SK-N-SH (cell line): ENCODE measurements at regions not wholly inside any gene's neighbourhood (a gene's known extent, or its start where the extent isn't known, plus 50 kb on each side); places are given as distances from the start of the nearest gene placed in this dataset.

Experiments used
- ELF1 ChIP-seq: IDR thresholded peaks from 2 replicates; pipeline ENCODE4 v1.4.0; 2012
- EZH2phosphoT487 ChIP-seq: fragments of 200-600 bp; sonication (generic); IDR thresholded peaks from 2 replicates; pipeline ENCODE4 v1.6.1; 2017; ENCODE audit warnings: low read depth, mixed run types, mild to moderate bottlenecking, antibody characterized with exemption, moderate library complexity, borderline replicate concordance
- MAX ChIP-seq: IDR thresholded peaks from 2 replicates; pipeline ENCODE4 v1.4.0; 2012; ENCODE audit warnings: low read depth
- MXI1 ChIP-seq: IDR thresholded peaks from 2 replicates; pipeline ENCODE4 v1.6.1; 2012; ENCODE audit warnings: mild to moderate bottlenecking, low read depth, low read length, improper control_type of control experiment
- POLR2AphosphoS5 ChIP-seq: IDR thresholded peaks from 2 replicates; pipeline ENCODE4 v1.6.1; 2012; ENCODE audit warnings: low read depth, low read length
- REST ChIP-seq: IDR thresholded peaks from 2 replicates; pipeline ENCODE4 v1.6.1; 2012; ENCODE audit warnings: mild to moderate bottlenecking, low read depth, low read length, moderate library complexity
- SMC3 ChIP-seq: IDR thresholded peaks from 2 replicates; pipeline ENCODE4 v1.6.1; 2012; ENCODE audit warnings: low read depth, low read length, improper control_type of control experiment
- TAF1 ChIP-seq: IDR thresholded peaks from 2 replicates; pipeline ENCODE4 v1.6.1; 2012; ENCODE audit warnings: low read depth, mild to moderate bottlenecking, low read length, moderate library complexity, borderline replicate concordance
- TCF12 ChIP-seq: IDR thresholded peaks from 2 replicates; pipeline ENCODE4 v1.4.0; 2012
- YY1 ChIP-seq: IDR thresholded peaks from 2 replicates; pipeline ENCODE4 v1.4.0; 2012; ENCODE audit warnings: low read depth, mild to moderate bottlenecking
- TF ChIP-seq, protein P1 (sequence below): fragments of 200-600 bp; sonication (generic); IDR thresholded peaks from 2 replicates; pipeline ENCODE4 v1.6.1; 2017; ENCODE audit warnings: antibody characterized with exemption, mild to moderate bottlenecking, moderate library complexity
- TF ChIP-seq, protein P2 (sequence below): fragments of 150-350 bp; IDR thresholded peaks from 2 replicates; pipeline ENCODE4 v1.6.1; 2017; ENCODE audit warnings: antibody characterized with exemption, low read length, low read depth, borderline replicate concordance

- TF ChIP-seq TAF1 (no peak), REST (no peak), POLR2AphosphoS5 (no peak), MAX (no peak), EZH2phosphoT487 (no peak), SMC3 (no peak), MXI1 (no peak), ELF1 (no peak), YY1 (no peak), TCF12 (no peak)
- TF ChIP-seq, protein P1, sequence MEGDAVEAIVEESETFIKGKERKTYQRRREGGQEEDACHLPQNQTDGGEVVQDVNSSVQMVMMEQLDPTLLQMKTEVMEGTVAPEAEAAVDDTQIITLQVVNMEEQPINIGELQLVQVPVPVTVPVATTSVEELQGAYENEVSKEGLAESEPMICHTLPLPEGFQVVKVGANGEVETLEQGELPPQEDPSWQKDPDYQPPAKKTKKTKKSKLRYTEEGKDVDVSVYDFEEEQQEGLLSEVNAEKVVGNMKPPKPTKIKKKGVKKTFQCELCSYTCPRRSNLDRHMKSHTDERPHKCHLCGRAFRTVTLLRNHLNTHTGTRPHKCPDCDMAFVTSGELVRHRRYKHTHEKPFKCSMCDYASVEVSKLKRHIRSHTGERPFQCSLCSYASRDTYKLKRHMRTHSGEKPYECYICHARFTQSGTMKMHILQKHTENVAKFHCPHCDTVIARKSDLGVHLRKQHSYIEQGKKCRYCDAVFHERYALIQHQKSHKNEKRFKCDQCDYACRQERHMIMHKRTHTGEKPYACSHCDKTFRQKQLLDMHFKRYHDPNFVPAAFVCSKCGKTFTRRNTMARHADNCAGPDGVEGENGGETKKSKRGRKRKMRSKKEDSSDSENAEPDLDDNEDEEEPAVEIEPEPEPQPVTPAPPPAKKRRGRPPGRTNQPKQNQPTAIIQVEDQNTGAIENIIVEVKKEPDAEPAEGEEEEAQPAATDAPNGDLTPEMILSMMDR, result no peak
- TF ChIP-seq, protein P2, sequence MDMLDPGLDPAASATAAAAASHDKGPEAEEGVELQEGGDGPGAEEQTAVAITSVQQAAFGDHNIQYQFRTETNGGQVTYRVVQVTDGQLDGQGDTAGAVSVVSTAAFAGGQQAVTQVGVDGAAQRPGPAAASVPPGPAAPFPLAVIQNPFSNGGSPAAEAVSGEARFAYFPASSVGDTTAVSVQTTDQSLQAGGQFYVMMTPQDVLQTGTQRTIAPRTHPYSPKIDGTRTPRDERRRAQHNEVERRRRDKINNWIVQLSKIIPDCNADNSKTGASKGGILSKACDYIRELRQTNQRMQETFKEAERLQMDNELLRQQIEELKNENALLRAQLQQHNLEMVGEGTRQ, result no peak
Observed at GRCh38 chr4:89382439-89382838, 74.8 kb upstream of the GPRIN3 start.
